HEK293T (cell line): ENCODE measurements at regions not wholly inside any gene's neighbourhood (a gene's known extent, or its start where the extent isn't known, plus 50 kb on each side); places are given as distances from the start of the nearest gene placed in this dataset.

Source experiments
- CTCF ChIA-PET: fragments of 350-600 bp; formaldehyde crosslinking; extraction: SDS; loops from one replicate; lab custom pipeline; 2021; ENCODE audit warnings: antibody characterized with exemption, inconsistent platforms; lab: Yijun Ruan, JAX
- POLR2A ChIA-PET: fragments of 350-600 bp; formaldehyde crosslinking; extraction: SDS; loops from one replicate; lab custom pipeline; 2020; ENCODE audit warnings: antibody characterized with exemption, inconsistent platforms; lab: Yijun Ruan, JAX
- DNase-seq: peaks from one replicate; pipeline ENCODE4 v3.0.0; 2012; ENCODE audit warnings: mixed read lengths; ENCODE audit errors: extremely low spot score
- ARNT ChIP-seq: fragments of 450-650 bp; IDR thresholded peaks from 2 replicates; pipeline ENCODE4 v1.6.1; 2017; ENCODE audit warnings: mild to moderate bottlenecking
- BHLHE40 ChIP-seq: fragments of 450-650 bp; IDR thresholded peaks from 2 replicates; pipeline ENCODE4 v1.6.1; 2016; ENCODE audit warnings: mild to moderate bottlenecking, moderate library complexity, borderline replicate concordance
- CTBP1 ChIP-seq: fragments of 450-650 bp; IDR thresholded peaks from 2 replicates; pipeline ENCODE4 v1.6.1; 2016; ENCODE audit warnings: borderline replicate concordance
- ELF4 ChIP-seq: fragments of 450-650 bp; IDR thresholded peaks from 2 replicates; pipeline ENCODE4 v1.6.1; 2017; ENCODE audit warnings: antibody characterized with exemption
- FOXA1 ChIP-seq: fragments of 450-650 bp; IDR thresholded peaks from 2 replicates; pipeline ENCODE4 v1.6.1; 2016; ENCODE audit warnings: mild to moderate bottlenecking
- FOXK2 ChIP-seq: fragments of 450-650 bp; IDR thresholded peaks from 2 replicates; pipeline ENCODE4 v1.6.1; 2016; ENCODE audit warnings: mild to moderate bottlenecking
- FOXM1 ChIP-seq: fragments of 450-650 bp; IDR thresholded peaks from 2 replicates; pipeline ENCODE4 v1.6.1; 2017; ENCODE audit warnings: mild to moderate bottlenecking, borderline replicate concordance
- HDGF ChIP-seq: fragments of 450-650 bp; IDR thresholded peaks from 2 replicates; pipeline ENCODE4 v1.6.1; 2017; ENCODE audit warnings: antibody characterized with exemption, borderline replicate concordance
- L3MBTL2 ChIP-seq: fragments of 450-650 bp; conservative IDR thresholded peaks from 2 replicates; pipeline ENCODE4 v1.6.1; 2016; ENCODE audit warnings: mild to moderate bottlenecking
- LEF1 ChIP-seq: fragments of 450-650 bp; IDR thresholded peaks from 2 replicates; pipeline ENCODE4 v1.6.1; 2017; ENCODE audit warnings: mild to moderate bottlenecking, borderline replicate concordance
- NFRKB ChIP-seq: fragments of 450-650 bp; IDR thresholded peaks from 2 replicates; pipeline ENCODE4 v1.6.1; 2016; ENCODE audit warnings: mild to moderate bottlenecking, moderate library complexity
- SP1 ChIP-seq: fragments of 450-650 bp; IDR thresholded peaks from 2 replicates; pipeline ENCODE4 v1.6.1; 2017
- SUZ12 ChIP-seq: fragments of 450-650 bp; IDR thresholded peaks from 2 replicates; pipeline ENCODE4 v1.6.1; 2016; ENCODE audit warnings: mild to moderate bottlenecking
- TARDBP ChIP-seq: fragments of 450-650 bp; IDR thresholded peaks from 2 replicates; pipeline ENCODE4 v1.6.1; 2016
- ZNF384 ChIP-seq: fragments of 450-650 bp; IDR thresholded peaks from 2 replicates; pipeline ENCODE4 v1.6.1; 2016
- TF ChIP-seq, protein P1 (sequence below): fragments of 450-650 bp; IDR thresholded peaks from 2 replicates; pipeline ENCODE4 v1.6.1; 2016

- ChIA-PET CTCF (interaction anchor here (0.7 to 1.4 kb wide), 3 partner anchors 15 to 67 kb away, joined by 3 read pairs; no protein-coding TSS in a partner anchor), POLR2A (no interaction called here)
- DNase-seq, result peak; percentile 74
- TF ChIP-seq BHLHE40, result no peak
- TF ChIP-seq, protein P1, sequence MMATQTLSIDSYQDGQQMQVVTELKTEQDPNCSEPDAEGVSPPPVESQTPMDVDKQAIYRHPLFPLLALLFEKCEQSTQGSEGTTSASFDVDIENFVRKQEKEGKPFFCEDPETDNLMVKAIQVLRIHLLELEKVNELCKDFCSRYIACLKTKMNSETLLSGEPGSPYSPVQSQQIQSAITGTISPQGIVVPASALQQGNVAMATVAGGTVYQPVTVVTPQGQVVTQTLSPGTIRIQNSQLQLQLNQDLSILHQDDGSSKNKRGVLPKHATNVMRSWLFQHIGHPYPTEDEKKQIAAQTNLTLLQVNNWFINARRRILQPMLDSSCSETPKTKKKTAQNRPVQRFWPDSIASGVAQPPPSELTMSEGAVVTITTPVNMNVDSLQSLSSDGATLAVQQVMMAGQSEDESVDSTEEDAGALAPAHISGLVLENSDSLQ, result no peak
- no peak for TF ChIP-seq L3MBTL2
- no peak for TF ChIP-seq FOXM1
- no peak for TF ChIP-seq ARNT
- TF ChIP-seq TARDBP, result no peak
- no peak for TF ChIP-seq FOXK2
Measured at GRCh38 chr7:112869111-112869774, 79.0 kb upstream of the TMEM168 start.

- DNase-seq, result no peak
- TF ChIP-seq FOXK2, result no peak
- TF ChIP-seq L3MBTL2, result no peak
- TF ChIP-seq BHLHE40, result no peak
- no peak for TF ChIP-seq ARNT
- no peak for TF ChIP-seq ZNF384
- TF ChIP-seq HDGF, result no peak
- no peak for TF ChIP-seq ELF4
- no peak for TF ChIP-seq SUZ12
- TF ChIP-seq NFRKB, result no peak
- TF ChIP-seq SP1, result no peak
- no peak for TF ChIP-seq FOXA1
- no peak for TF ChIP-seq FOXM1
- TF ChIP-seq TARDBP, result no peak
- no peak for TF ChIP-seq LEF1
- TF ChIP-seq, protein P1, result no peak
- no peak for TF ChIP-seq CTBP1
- CTCF ChIA-PET, result interaction anchor here (0.7 to 1.4 kb wide), 3 partner anchors 14 to 66 kb away, joined by 3 read pairs; no protein-coding TSS in a partner anchor
- POLR2A ChIA-PET, result no interaction called here
Measured at GRCh38 chr7:112868609-112869008, 78.4 kb upstream of the TMEM168 start.

- TF ChIP-seq ZNF384 (no peak), SUZ12 (no peak), ELF4 (no peak), FOXK2 (no peak), FOXA1 (no peak), L3MBTL2 (no peak), BHLHE40 (no peak), NFRKB (no peak), FOXM1 (no peak), LEF1 (no peak), HDGF (no peak), SP1 (no peak), CTBP1 (no peak), ARNT (no peak), TARDBP (no peak)
- TF ChIP-seq, protein P1, result no peak
- ChIA-PET POLR2A (no interaction called here), CTCF (no interaction called here)
- no peak for DNase-seq
Measured at GRCh38 chr7:112866424-112866823, 76.2 kb upstream of the TMEM168 start.

DNA sequence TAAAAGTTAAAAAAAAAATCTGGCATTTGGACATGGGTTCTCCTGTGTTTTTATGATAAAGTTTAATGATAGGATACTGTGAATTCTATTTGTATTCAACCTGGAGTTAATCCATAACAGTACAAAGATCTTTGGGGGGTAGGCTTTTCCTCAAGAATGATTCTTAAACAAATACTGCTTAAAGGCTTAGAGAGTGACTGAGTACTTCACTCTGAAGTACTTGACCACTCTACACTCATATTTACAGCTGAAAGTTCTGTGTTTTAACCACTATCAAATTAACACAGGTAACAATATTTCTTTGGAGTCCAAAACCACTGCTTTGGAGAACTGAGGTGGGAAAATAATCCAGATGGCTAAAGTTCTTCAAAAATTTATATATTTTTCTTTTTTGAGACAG, 74.2 kb upstream of the TMEM168 start:
- POLR2A ChIA-PET, result no interaction called here
- no peak for DNase-seq
- TF ChIP-seq ELF4 (no peak), CTBP1 (no peak), L3MBTL2 (no peak)
- CTCF ChIA-PET, result no interaction called here

DNA sequence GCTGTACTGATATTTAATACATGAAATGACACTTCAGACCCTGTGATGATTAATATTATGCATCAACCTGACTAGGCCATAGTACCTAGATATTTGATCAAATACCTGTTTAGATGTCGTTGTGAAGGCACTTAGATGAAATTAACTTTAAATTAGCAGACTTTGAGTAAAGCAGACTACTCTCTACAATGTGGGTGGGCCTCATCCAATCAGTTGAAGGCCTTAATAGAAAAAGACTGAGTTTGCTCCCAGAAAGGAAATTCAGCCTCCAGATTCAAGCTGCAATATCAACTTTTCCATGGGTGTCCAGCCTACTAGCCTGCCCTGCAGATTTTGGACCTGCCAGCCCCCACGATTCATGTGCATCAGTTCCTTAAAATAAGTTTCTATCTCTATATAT, 68.6 kb upstream of the TMEM168 start:
- ChIA-PET POLR2A (no interaction called here), CTCF (interaction anchor here (0.7 kb wide), 1 partner anchor 9 kb away, joined by 3 read pairs; no protein-coding TSS in a partner anchor)
- TF ChIP-seq FOXA1 (no peak), TARDBP (no peak), SUZ12 (no peak), L3MBTL2 (no peak), ELF4 (no peak), FOXK2 (no peak), HDGF (no peak), ARNT (no peak), NFRKB (no peak), LEF1 (no peak), SP1 (no peak), FOXM1 (no peak), CTBP1 (no peak), ZNF384 (no peak)
- no peak for DNase-seq

DNA sequence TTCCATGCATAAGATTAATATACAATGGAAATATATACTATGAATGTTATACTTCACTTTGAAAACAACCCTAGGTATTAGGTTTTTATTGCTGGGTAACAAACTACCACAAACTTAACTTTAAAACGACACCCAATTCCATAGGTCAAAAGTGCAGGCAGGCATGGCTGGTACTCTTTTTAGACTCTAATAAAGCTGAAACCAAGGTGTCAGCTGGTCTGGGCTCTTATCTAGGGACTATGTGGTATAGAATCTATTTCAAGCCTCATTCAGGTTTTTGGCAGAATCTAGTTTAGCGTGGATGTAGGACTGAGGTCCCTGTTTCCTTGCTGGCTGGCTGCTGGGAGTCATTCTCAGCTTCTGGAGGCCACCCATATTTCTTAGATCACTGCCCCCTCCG, 65.0 kb upstream of the TMEM168 start:
- POLR2A ChIA-PET, result no interaction called here
- TF ChIP-seq HDGF (no peak), BHLHE40 (no peak), NFRKB (no peak), ZNF384 (no peak), FOXM1 (no peak), L3MBTL2 (no peak), TARDBP (no peak), ELF4 (no peak)
- no peak for DNase-seq
- CTCF ChIA-PET, result no interaction called here
